ENCODE measurements at regions not wholly inside any gene's neighbourhood (a gene's known extent, or its start where the extent isn't known, plus 50 kb on each side); places are given as distances from the start of the nearest gene placed in this dataset.

GRCh38 chr2:107069890-107070289, 183.9 kb upstream of the ST6GAL2 start (continued):
- no peak for TF ChIP-seq RBM15 (IDR thresholded peaks at IDR 0.05; ENCODE audit: insufficient read depth, low read length)
- no peak for TF ChIP-seq BRCA1 (IDR thresholded peaks at IDR 0.05)
- TF ChIP-seq BRCA1 (CRISPR knock-in tag; IDR thresholded peaks at IDR 0.05), result no peak
- no peak for TF ChIP-seq KAT2B (IDR thresholded peaks at IDR 0.05; ENCODE audit: low read depth, low read length)

DNA sequence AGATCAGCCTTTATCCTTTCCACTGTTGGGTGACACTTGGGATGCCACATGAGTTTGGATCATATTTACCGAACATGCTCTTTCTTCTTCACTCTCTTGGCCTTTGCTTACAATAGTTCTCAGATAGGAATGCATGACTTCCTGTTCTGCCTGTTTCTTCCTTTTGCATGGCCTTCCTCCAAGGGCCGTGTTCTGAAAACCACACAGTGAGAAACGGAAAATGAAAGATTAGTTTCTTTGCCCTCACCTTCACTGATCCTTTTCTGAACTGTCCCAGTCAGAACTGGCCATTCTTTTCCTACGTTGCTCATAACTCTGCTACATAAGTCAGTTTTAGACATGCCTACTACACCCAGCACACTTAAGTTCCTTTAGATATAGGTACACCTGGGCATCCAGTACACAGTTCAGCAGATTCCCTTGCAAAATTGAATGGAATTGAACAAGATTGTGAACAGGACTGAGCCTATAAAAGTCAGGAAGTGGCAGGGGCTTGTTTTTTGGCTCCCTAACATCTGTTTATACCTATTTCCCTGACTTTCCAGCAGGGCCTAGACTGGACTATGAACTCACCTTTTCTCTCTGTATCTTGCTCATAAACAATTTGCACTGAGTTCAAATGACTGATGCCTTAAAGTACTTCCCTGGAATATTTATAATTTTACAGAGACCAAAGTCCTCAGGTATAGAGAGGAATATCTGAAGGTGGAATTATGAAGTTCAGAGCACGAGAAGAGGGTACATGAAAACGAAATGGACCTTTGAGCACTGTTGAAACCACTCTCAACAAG, 186.4 kb upstream of the ST6GAL2 start:
- Histone ChIP-seq H3K4me1 (replicated peaks in 1 of 2; ENCODE audit: control insufficient read depth in 2 of 2, insufficient read depth in 2 of 2, low read length in 2 of 2) (no peaks in the 10 kb centered on the region), H2AFZ (ENCODE audit: low read depth, low read length) (no peak overlapping the region), H4K20me1 (replicated peaks; ENCODE audit: control insufficient read depth, insufficient read depth, low read length) (no peaks in the 10 kb centered on the region), H3K4me3 (no peak overlapping the region), H3K9ac (ENCODE audit: insufficient read depth in 1 of 2, low read depth in 2 of 2, low read length in 2 of 2) (no peak overlapping the region), H3K9me1 (ENCODE audit: control insufficient read depth, insufficient read depth, low read length) (no peaks in the 10 kb centered on the region), H3K27me3 (ENCODE audit: control insufficient read depth in 2 of 2, insufficient read depth in 2 of 2, low read length in 2 of 2) (no peaks in the 10 kb centered on the region), H3K36me3 (ENCODE audit: control insufficient read depth, insufficient read depth, low read length) (no peaks in the 10 kb centered on the region), H3K4me2 (ENCODE audit: insufficient read depth, low read length) (no peak overlapping the region), H3K79me2 (ENCODE audit: control insufficient read depth, insufficient read depth, low read length) (no peaks in the 10 kb centered on the region), H3K27ac (ENCODE audit: extremely low read depth, low read depth, low read length) (no peak overlapping the region), H3K9me3 (replicated peaks; ENCODE audit: control insufficient read depth, insufficient read depth, low read depth, low read length) (no peaks in the 10 kb centered on the region)
- DNase-seq (ENCODE audit: extremely low read depth in 1 of 4, low spot score in 3 of 4) (no peak), FAIRE-seq (no peak), ATAC-seq (no peak)
- intact Hi-C loops (cut with micrococcal nuclease), result no loop called here
- BruUV-seq (replicated peaks), result no TSS peak
- TF ChIP-seq NFIC (IDR thresholded peaks at IDR 0.05), result no peak
- ChIA-PET CTCF (ENCODE audit: low intra/inter-chr PET ratio) (no interaction called here), POLR2A (no interaction called here)
- WGBS (ENCODE audit: insufficient coverage, low coverage, missing lambda C conversion rate), result 1% methylated on average over 6 of the region's 6 CpGs
- in situ Hi-C loops (cut with MboI), result no loop called here

Data from K562 (cell line).